Heart left ventricle (tissue), 13 donors: ENCODE measurements at regions not wholly inside any gene's neighbourhood (a gene's known extent, or its start where the extent isn't known, plus 50 kb on each side); places are given as distances from the start of the nearest gene placed in this dataset.

ENCODE experiments used
- POLR2A ChIP-seq, 2 donors: fragments of 450-650 bp; IDR thresholded peaks; one replicate each; pipeline ENCODE4 v1.6.1; 2017; ENCODE audit warnings: antibody characterized with exemption in 2 of 2, mild to moderate bottlenecking in 2 of 2, moderate library complexity in 2 of 2
- TF ChIP-seq, protein P1 (sequence below), 12 donors: fragments of 200-600 bp; sonication (generic) in 4 of 12; IDR thresholded peaks; one replicate each; pipeline versions ENCODE4 v1.5.0 to v1.8.0; 2018 to 2022; ENCODE audit warnings: antibody characterized with exemption in 12 of 12, mild to moderate bottlenecking in 5 of 12
- donor health status: ischemic (EF 13 %, LVEDD 7.1; RV severe dilation, severe dysfunction).
- donor health status: DM: no; HTN: yes; CAD: no.
- donor health status: DM: no; HTN: no; CAD: no.
- donor health status: ischemic (EF 25% LVEDD 6.9; RV normal size, moderate dysfunction).
- donor health status: ischemic (EF 25% LVEDD 5.7; RV mildly dilated, moderate dysfunction).
- donor health status: ischemic (EF 35%, LVEDD 5.7; RV mildly dilated, moderate dysfunction).
- donor health status: nonischemic (EF 11% LVEDD 7.7; RV severe dilation, severe dysfunction).
- donor health status: DM: yes; HTN: yes; CAD: no.
- donor health status: PGD.
- donor health status: ischemic (EF 29% LVEDD 5.4; RV normal size, mild dysfunction).
- donor health status: nonischemic (EF 23%, LVEDD 6.1; RV moderate dilation, normal function).

DNA sequence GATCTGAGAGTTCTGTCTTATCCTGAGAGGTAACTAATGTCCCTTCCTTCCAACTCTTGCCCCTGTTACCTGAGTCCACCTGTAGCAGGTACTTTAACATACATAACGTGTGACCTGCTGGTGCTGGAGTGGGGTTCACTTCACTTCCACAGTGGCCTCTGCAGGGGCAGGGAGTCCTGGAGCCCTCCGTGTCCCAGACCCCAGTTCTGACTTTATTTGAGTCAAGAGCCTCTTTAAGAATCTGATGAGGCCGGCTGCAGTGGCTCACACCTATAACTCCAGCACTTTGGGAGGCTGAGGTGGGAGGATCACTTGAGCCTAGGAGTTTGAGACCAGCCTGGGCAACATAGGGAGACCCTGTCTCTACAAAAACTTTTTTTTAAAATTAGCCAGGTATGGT lies 117.0 kb upstream of the RET start:
- TF ChIP-seq, protein P1, sequence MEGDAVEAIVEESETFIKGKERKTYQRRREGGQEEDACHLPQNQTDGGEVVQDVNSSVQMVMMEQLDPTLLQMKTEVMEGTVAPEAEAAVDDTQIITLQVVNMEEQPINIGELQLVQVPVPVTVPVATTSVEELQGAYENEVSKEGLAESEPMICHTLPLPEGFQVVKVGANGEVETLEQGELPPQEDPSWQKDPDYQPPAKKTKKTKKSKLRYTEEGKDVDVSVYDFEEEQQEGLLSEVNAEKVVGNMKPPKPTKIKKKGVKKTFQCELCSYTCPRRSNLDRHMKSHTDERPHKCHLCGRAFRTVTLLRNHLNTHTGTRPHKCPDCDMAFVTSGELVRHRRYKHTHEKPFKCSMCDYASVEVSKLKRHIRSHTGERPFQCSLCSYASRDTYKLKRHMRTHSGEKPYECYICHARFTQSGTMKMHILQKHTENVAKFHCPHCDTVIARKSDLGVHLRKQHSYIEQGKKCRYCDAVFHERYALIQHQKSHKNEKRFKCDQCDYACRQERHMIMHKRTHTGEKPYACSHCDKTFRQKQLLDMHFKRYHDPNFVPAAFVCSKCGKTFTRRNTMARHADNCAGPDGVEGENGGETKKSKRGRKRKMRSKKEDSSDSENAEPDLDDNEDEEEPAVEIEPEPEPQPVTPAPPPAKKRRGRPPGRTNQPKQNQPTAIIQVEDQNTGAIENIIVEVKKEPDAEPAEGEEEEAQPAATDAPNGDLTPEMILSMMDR (IDR thresholded peaks at IDR 0.05): no peak
- no peak for TF ChIP-seq POLR2A (IDR thresholded peaks at IDR 0.05)
